Neuron (in vitro differentiated cells): ENCODE measurements at regions not wholly inside any gene's neighbourhood (a gene's known extent, or its start where the extent isn't known, plus 50 kb on each side); places are given as distances from the start of the nearest gene placed in this dataset.
A peak's percentile ranks its signal among the peaks of the same experiment; 100 is the strongest.

ENCODE experiments used
- H2AFZ ChIP-seq: one replicate; pipeline ENCODE4 v1.6.1; 2013; ENCODE audit warnings: low read depth, mild to moderate bottlenecking, inconsistent platforms, low read length, moderate library complexity
- H3K27me3 ChIP-seq: one replicate; pipeline ENCODE4 v1.6.1; 2013; ENCODE audit warnings: low read length; ENCODE audit not compliant: insufficient read depth
- H3K36me3 ChIP-seq: one replicate; pipeline ENCODE4 v1.6.1; 2013; ENCODE audit warnings: low read length; ENCODE audit not compliant: insufficient read depth
- H3K4me1 ChIP-seq: one replicate; pipeline ENCODE4 v1.6.1; 2013; ENCODE audit warnings: low read length; ENCODE audit not compliant: insufficient read depth
- H3K4me3 ChIP-seq: 2 replicates; pipeline ENCODE4 v1.5.1; 2013; ENCODE audit warnings: mild to moderate bottlenecking, low read length, moderate library complexity
- H3K9me3 ChIP-seq: one replicate; pipeline ENCODE4 v1.6.1; 2013; ENCODE audit warnings: low read length

DNA sequence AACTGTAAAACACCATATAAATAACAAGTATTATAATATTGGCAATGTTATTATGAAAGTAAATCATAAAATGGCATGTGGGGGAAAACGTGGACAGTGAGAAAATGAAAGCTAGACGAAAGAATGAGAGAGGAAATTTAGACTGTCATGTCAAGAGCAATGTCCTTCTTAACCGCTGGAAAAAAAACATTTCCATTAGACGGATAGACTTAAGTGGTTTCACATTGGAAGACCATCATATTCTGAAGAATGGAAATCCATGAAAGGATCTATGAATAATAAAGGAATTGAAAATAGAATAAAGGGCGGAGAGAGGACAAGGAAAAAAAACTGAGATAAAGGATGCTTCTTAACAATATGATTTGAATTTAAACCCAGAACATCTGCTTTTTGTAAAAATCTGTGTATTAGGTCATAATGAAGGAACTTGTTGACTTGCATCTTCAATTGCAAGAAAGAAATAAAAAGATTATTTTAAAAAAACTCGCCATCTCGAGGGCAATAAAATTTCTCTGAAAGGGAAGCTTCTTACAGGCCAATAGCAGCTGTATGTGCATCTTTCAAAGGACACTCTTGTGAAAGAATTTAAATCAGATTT, 90.6 kb downstream of the SPRY2 start:
- Histone ChIP-seq H2AFZ (no peak overlapping the region), H3K9me3 (no peaks in the 10 kb centered on the region), H3K27me3 (no peaks in the 10 kb centered on the region), H3K4me3 (no peak overlapping the region), H3K36me3 (no peaks in the 10 kb centered on the region), H3K4me1 (no peaks in the 10 kb centered on the region)

DNA sequence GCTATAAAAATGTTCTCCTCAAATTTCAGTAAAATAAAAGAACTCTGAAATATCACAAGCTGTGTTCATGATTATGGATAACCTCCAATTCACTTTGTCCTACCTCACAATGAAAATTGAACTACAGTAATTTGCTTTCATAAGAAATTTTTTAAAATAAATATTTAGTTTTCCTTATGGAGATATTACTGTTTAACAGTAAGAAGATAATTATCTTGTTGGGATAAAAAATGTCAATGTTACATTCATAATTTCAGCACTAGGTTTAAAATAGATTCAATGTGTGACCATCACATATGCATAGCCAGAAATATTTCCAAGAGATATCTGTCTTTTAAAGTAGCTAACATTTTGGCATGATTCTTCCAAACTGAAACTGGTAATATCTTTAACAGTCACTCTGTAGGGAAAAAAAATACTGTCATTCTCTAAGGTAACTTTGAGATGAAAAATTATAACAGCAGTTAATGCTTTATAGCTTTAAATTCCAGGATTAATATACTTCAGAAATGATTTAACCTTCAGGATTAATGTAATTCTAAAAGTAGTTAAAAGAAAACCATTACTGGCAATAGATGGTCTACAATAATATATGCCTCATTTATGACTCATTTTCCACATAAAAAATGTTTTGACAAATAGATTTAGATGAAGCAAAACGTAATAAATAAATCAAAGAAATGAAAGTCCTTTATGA, 91.3 kb downstream of the SPRY2 start:
- Histone ChIP-seq H3K27me3 (no peaks in the 10 kb centered on the region), H3K9me3 (no peaks in the 10 kb centered on the region), H3K4me1 (no peaks in the 10 kb centered on the region), H3K36me3 (no peaks in the 10 kb centered on the region), H2AFZ (no peak overlapping the region), H3K4me3 (no peak overlapping the region)

DNA sequence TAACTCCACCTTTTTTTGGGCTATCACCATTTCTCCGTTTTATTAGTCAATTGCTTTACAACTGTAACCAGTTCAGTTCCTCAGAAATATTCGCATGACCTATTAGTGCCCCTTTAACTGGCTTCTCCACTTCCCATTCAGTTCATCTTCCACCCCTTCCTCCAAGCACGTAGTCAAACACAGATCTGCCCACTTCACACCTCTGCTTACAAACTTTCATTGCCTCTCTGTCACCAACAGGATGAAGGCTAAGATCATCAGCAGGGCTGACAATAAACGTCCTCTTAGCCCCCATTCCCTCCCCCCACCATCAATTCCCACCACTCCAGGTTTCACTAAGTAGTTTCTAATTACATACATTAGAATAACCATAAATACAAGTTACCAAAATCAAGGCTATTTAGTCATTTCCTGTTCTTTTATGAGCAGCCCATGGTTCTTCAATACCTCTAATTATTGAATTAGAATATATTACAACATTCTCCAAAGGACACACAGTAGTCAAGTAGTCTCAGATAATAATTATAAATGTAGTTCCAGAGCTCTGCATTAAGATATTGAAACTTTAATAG, 95.7 kb downstream of the SPRY2 start:
- no peak overlapping the region for H3K4me3 ChIP-seq
- H2AFZ ChIP-seq = no peak overlapping the region
- no peaks in the 10 kb centered on the region for H3K36me3 ChIP-seq
- H3K4me1 ChIP-seq = no peaks in the 10 kb centered on the region
- H3K9me3 ChIP-seq = no peaks in the 10 kb centered on the region
- no peaks in the 10 kb centered on the region for H3K27me3 ChIP-seq

DNA sequence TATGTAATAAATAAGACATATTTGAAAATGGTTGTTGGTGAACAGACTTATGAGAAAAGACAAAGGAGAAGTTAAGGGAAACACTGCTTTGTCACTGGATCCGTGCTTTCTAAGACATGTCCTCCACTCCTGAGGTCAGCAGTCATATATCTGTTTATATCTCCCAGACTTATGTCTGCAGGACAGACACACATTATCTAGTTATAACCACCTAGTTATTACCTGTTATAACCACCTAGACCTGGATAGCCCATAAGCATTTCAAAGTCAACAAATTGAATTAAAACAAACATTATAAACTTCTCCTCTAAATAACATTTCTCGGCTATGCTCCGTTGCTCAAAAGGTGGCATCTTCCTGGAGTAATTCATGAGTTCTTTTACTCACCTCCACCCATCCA, 96.4 kb downstream of the SPRY2 start:
- Histone ChIP-seq H3K27me3 (no peaks in the 10 kb centered on the region), H2AFZ (no peak overlapping the region), H3K36me3 (no peaks in the 10 kb centered on the region), H3K4me3 (no peak overlapping the region), H3K9me3 (no peaks in the 10 kb centered on the region), H3K4me1 (no peaks in the 10 kb centered on the region)

DNA sequence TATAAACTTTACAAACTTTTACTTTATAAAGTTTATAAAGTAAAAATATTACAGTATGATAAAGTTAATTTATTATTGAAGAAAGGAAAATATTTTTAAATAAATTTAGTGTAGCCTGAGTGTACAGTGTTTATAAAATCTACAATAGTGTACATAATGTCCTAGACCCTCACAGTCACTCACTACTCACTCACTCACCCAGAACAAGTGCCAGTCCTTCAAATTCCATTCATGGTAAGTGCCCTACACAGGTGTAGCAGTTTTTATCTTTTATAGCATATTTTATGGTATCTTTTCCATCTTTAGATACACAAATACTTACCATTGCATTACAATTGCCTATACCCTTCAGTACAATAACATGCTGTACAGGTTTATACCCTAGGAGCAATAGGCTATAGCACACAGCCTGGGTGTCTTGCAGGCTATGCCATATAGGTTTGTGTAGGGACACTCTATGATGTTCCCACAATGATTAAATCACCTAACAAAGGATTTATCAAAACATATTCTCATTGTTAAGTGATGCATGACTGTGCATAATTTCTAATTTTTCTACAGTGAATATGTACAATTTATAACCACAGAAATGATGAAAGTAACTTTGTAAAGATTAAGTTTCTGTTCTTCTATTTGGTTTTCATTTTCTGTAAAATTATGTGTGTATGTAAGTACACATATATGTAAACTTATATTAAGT, 98.0 kb downstream of the SPRY2 start:
- Histone ChIP-seq H3K27me3 (no peaks in the 10 kb centered on the region), H3K36me3 (no peaks in the 10 kb centered on the region), H3K4me1 (no peaks in the 10 kb centered on the region), H2AFZ (no peak overlapping the region), H3K9me3 (no peaks in the 10 kb centered on the region), H3K4me3 (no peak overlapping the region)

DNA sequence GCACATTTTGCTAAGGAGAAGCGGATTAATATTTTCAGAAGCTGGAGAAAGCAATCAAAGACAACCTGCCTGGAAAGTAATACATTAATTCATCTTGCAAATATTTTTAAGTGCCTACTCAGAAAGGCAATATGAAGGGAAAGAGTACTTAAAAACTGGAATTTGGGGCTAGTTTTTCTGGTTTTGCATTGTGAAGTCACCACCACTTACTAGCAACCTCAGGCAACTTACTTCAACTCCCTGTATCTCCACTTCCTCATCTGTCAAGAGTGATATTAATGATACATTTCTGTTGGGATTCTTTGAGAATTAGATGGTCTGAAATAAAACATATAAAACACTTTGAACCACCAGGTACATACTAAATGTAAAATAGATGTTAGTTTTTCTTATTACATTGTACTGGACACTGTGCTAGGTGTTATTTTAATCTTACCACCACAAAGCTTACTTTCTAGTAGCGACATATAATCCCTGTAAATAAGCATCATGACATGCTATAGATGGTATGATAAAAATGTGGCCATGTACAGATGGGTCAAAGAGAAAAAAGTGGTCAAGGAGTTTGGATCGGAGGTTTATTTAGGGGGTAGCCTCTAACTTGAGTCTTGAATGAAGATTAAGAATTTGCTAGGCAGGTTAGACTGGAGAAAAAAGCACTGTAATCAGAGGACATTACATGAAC, 101.2 kb downstream of the SPRY2 start:
- no peaks in the 10 kb centered on the region for H3K9me3 ChIP-seq
- no peaks in the 10 kb centered on the region for H3K36me3 ChIP-seq
- H3K4me1 ChIP-seq = peaks cover 8% of the 10 kb centered on the region
- no peaks in the 10 kb centered on the region for H3K27me3 ChIP-seq
- H2AFZ ChIP-seq = no peak overlapping the region
- no peak overlapping the region for H3K4me3 ChIP-seq

DNA sequence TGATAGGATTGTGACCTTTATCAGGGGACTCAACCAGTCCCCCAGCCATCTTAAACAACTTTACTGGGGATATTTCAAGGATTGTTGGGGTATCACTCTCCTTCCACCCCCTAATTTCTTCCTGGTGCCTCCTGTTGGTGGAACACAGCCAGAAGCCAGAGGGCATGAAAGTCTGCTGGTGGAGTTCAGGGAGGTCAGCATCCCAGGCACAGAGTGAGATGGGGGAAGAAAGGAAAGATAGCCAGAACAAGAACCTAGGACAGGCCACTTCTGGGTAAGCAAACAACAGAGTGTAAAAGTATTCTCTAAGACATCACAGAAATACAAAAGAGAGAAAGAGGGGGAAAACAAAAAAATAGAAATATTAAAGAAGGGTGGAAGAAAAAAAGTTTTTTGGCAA, 101.8 kb downstream of the SPRY2 start:
- Histone ChIP-seq H3K4me1 (peaks cover 8% of the 10 kb centered on the region), H3K4me3 (no peak overlapping the region), H2AFZ (no peak overlapping the region), H3K36me3 (no peaks in the 10 kb centered on the region), H3K27me3 (no peaks in the 10 kb centered on the region), H3K9me3 (no peaks in the 10 kb centered on the region)

DNA sequence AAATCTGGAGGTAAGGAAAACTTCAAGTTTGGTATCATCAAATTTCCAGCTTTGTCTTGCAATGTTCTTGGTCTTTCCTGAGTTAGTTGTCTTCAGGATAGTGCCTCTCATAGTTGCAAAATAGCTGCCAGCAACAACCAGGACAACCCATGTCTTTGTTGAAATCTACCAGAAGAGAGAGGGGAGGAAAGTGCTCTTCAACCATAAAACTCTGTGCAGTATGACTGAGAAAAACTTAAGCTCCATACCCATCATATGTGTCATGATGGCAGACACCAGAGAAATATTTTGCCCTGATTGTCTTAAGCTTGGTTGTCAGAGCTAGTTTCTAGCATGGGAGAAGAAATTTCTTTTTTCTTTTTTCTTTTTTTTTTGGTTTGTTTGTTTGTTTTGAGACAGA, 103.3 kb downstream of the SPRY2 start:
- no peak overlapping the region for H3K4me3 ChIP-seq
- no peaks in the 10 kb centered on the region for H3K27me3 ChIP-seq
- no peaks in the 10 kb centered on the region for H3K36me3 ChIP-seq
- H2AFZ ChIP-seq = no peak overlapping the region
- H3K9me3 ChIP-seq = no peaks in the 10 kb centered on the region
- H3K4me1 ChIP-seq = peaks cover 8% of the 10 kb centered on the region

DNA sequence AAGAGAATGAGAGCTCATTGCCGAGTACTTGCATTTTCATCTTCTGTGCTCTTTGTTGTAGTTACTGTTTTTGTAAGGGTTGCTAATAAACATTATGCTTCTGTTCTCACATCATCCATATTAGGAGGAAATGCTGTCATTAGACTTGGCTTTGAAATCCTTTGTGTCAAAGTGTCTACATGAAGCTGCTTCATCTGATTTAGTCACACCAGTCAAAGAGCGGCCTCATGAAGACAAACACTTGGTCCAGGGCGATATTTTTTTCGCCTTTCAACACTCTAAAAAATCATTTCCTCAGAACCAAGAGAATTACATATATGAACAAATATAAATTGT, 105.0 kb downstream of the SPRY2 start:
- no peaks in the 10 kb centered on the region for H3K9me3 ChIP-seq
- no peak overlapping the region for H3K4me3 ChIP-seq
- H3K27me3 ChIP-seq = no peaks in the 10 kb centered on the region
- peaks cover 8% of the 10 kb centered on the region for H3K4me1 ChIP-seq
- H3K36me3 ChIP-seq = no peaks in the 10 kb centered on the region
- no peak overlapping the region for H2AFZ ChIP-seq

DNA sequence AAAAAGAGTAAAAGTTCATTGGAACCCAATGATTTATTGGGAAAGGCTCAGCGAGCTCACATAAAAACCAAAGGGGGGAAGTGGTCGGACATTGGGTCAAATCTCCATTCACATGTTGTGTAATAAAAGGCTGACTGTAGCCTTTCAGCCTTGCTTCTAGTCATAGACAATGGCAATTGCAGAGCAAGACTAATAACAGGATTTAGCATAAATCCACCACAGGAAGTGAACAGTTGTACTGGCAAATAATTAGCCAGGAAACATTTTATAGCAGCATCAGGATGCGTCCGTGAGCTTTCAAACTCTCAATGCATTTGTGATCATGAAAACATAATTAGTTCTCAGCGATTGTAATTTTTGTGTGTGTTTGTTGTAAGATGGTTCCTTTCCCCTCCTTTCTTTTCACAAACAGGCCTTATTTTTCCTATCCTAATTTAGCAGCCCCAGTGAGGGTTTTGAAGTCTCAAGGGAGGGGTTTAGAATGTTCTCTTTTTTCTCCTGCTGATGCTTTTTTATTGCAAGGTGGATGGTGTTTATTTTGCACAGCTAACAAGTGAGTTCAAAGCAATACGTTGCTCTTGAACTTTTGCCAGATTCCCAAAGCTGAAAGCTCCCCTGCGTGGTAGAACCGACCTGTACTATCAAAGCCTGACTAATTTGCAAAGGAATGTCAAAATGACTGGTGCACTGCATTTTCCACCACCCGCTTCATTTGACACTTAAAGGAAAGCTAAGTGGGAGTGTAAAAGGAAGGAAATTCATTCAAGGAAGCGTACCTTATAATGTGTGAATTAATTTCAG, 105.6 kb downstream of the SPRY2 start:
- H3K27me3 ChIP-seq = no peaks in the 10 kb centered on the region
- no peaks in the 10 kb centered on the region for H3K36me3 ChIP-seq
- H2AFZ ChIP-seq = peak overlapping the region; percentile 22
- H3K4me1 ChIP-seq = peaks cover 8% of the 10 kb centered on the region
- no peak overlapping the region for H3K4me3 ChIP-seq
- no peaks in the 10 kb centered on the region for H3K9me3 ChIP-seq

DNA sequence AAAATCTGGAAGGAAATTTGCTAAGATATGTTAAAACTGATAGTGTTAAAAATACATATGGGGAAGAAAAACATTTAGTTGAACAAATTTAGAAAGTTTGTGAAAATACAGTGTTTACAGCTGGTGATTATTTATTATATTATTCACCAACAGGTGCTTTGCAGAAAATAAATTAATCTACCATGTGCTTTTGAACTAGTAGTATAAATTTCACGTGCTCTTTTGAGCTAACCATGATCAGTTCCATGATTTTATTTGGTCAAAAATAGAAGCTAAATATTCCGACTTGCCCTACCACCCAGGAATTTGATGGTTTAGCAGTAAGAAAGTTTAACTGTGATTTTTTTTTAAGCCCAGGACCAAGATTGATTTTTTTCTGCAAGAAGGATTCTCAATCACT, 113.3 kb downstream of the SPRY2 start:
- Histone ChIP-seq H3K36me3 (no peaks in the 10 kb centered on the region), H3K4me3 (no peak overlapping the region), H3K9me3 (peaks cover 4% of the 10 kb centered on the region), H3K4me1 (peaks cover 2% of the 10 kb centered on the region), H2AFZ (no peak overlapping the region), H3K27me3 (no peaks in the 10 kb centered on the region)

DNA sequence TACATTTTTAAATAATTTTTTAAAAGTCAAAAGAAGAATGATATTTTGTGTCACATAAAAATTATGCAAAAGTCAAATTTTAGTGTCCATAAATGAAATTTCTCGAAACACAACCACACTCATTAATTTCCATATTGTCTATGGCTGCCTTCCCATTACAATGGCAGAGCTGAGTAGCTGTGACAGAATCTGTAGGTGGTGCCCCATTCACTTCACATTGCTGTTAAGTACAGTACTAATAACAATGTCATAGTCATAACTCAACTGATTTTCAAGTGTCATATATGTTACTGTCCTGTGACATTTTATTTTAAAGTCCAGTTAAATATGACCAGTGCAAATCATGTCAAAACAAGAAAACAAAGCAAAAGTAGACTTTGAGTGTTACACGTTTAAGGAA, 114.3 kb downstream of the SPRY2 start:
- Histone ChIP-seq H3K27me3 (no peaks in the 10 kb centered on the region), H3K36me3 (no peaks in the 10 kb centered on the region), H3K9me3 (peaks cover 4% of the 10 kb centered on the region), H3K4me1 (peaks cover 2% of the 10 kb centered on the region), H2AFZ (no peak overlapping the region), H3K4me3 (no peak overlapping the region)
